Spinal cord (tissue), 9 donors: ENCODE measurements at regions not wholly inside any gene's neighbourhood (a gene's known extent, or its start where the extent isn't known, plus 50 kb on each side); places are given as distances from the start of the nearest gene placed in this dataset.

Source experiments
- DNase-seq, 6 donors: peaks; one replicate each; pipeline versions ENCODE4 v3.0.0 to v3.0.0-alpha.2; 2013 to 2015; ENCODE audit warnings: low spot score in 6 of 6, low read depth in 4 of 6
- H3K27ac ChIP-seq: one replicate; pipeline ENCODE4 v1.5.1; 2013; ENCODE audit warnings: low read depth, low read length, control low read depth
- H3K27me3 ChIP-seq: one replicate; pipeline ENCODE4 v1.6.1; 2013; ENCODE audit warnings: low read length; ENCODE audit not compliant: control insufficient read depth, insufficient read depth
- H3K36me3 ChIP-seq: one replicate; pipeline ENCODE4 v1.6.1; 2013; ENCODE audit warnings: low read length; ENCODE audit not compliant: control insufficient read depth, insufficient read depth
- H3K4me1 ChIP-seq: one replicate; pipeline ENCODE4 v1.6.1; 2013; ENCODE audit warnings: low read length; ENCODE audit not compliant: control insufficient read depth, insufficient read depth
- H3K4me3 ChIP-seq: one replicate; pipeline ENCODE4 v1.5.1; 2013; ENCODE audit warnings: low read depth, low read length, control low read depth
- H3K9me3 ChIP-seq: one replicate; pipeline ENCODE4 v1.6.1; 2013; ENCODE audit warnings: low read length; ENCODE audit not compliant: control insufficient read depth, insufficient read depth
- WGBS: methylation state at CpG from one replicate; pipeline ENCODE4 v1.1.5; 2013; ENCODE audit warnings: missing lambda C conversion rate; ENCODE audit not compliant: insufficient coverage; 5-methylcytosine and 5-hydroxymethylcytosine counted together
- donor health status: healthy.

DNA sequence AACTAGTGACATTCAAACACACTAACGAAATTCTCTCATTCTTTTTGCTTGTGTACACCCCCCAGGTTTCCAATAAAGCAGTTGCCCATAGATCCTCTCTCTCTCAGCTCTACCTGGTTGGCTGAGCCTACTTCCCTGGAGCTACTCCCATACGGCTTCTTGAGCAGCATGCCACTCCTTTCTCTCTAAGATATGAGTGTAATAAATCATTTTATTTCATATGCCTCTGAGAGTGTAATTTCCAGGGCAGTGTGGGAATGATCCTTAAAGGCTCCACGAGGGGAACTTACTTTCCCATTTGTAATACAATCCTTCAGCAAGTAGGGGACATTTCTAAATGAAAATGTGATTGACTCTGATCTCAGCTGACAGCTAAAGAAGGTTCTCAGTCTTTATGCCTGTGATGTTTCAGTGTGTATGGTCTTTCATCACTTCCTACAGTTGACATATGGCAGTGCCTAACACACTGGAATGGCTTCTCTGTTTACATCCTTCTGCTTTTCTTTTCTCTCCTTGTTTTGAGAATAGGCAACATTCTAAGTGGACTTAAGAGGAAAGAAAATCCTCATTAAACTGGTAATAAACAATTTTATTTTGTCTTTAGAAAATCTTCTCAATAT lies 1194.3 kb upstream of the CDH8 start:
- peak in 1 of 6 donors; percentile 78 for DNase-seq
- no peak overlapping the region for H3K4me3 ChIP-seq
- no peaks in the 10 kb centered on the region for H3K36me3 ChIP-seq
- no peaks in the 10 kb centered on the region for H3K4me1 ChIP-seq
- WGBS, result 53% methylated on average over 1 of the region's 3 CpGs
- no peaks in the 10 kb centered on the region for H3K27me3 ChIP-seq
- H3K9me3 ChIP-seq, result peaks cover 2% of the 10 kb centered on the region
- no peak overlapping the region for H3K27ac ChIP-seq

GRCh38 chr16:63228259-63228658 lies 1192.0 kb upstream of the CDH8 start:
- no peak for DNase-seq
- no peak overlapping the region for H3K27ac ChIP-seq
- no peak overlapping the region for H3K4me3 ChIP-seq
- H3K36me3 ChIP-seq, result no peaks in the 10 kb centered on the region
- no peaks in the 10 kb centered on the region for H3K27me3 ChIP-seq
- H3K9me3 ChIP-seq, result peaks cover 2% of the 10 kb centered on the region
- no peaks in the 10 kb centered on the region for H3K4me1 ChIP-seq
- no CpG with 5 or more reads among the region's 2 CpGs for WGBS

- H3K4me1 ChIP-seq, result no peaks in the 10 kb centered on the region
- H3K36me3 ChIP-seq, result no peaks in the 10 kb centered on the region
- WGBS, result no CpG with 5 or more reads among the region's 1 CpG
- no peak overlapping the region for H3K27ac ChIP-seq
- no peaks in the 10 kb centered on the region for H3K27me3 ChIP-seq
- H3K4me3 ChIP-seq, result no peak overlapping the region
- no peaks in the 10 kb centered on the region for H3K9me3 ChIP-seq
- no peak for DNase-seq
These were observed 1187.6 kb upstream of the CDH8 start for GRCh38 chr16:63223851-63224250.

- DNase-seq, result peak in 2 of 6 donors; percentile 12 to 84
- Histone ChIP-seq H3K27ac (no peak overlapping the region), H3K27me3 (no peaks in the 10 kb centered on the region), H3K4me3 (no peak overlapping the region), H3K9me3 (no peaks in the 10 kb centered on the region), H3K4me1 (no peaks in the 10 kb centered on the region), H3K36me3 (no peaks in the 10 kb centered on the region)
- no CpG with 5 or more reads among the region's 2 CpGs for WGBS
These were observed 1180.6 kb upstream of the CDH8 start for GRCh38 chr16:63216696-63217423.

DNA sequence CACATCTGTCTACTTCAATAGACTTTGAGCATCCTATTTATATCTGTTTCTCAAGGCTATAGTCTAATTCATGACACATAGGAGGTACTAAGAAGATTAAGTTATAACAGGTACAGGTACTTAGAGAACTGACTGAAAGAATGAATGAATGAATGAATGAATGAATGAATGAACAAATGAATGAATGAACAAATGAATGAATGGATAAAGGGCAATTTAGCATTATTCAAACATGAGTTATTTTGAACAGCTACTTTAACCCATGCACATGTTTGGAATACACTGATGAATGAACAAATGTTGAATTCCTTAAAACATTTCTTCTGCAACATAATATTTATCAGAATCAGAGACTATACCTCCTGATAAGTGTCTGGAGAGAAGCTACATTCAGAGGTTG lies 1165.6 kb upstream of the CDH8 start:
- DNase-seq, result no peak
- Histone ChIP-seq H3K4me3 (no peak overlapping the region), H3K27ac (no peak overlapping the region), H3K36me3 (no peaks in the 10 kb centered on the region), H3K9me3 (no peaks in the 10 kb centered on the region), H3K27me3 (no peaks in the 10 kb centered on the region), H3K4me1 (no peaks in the 10 kb centered on the region)

DNA sequence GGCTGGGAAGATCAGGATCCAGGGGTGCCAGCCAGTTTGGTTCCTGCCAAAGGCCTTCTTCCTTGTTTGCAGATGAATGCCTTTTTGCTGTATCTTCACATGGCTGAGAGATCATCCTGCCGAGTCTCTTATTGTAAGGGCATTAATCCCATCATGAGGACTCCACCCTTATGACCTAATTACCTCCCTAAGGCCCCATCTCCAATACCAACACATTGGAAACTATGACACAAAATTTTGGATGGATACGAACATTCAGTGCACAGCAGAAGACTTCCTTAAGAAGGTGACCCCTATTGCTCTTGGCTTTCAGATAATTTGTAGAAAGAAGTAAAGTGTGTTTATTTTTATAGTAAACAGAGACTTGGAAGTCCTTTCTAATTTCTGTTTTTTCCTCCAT lies 1164.7 kb upstream of the CDH8 start:
- no peak overlapping the region for H3K4me3 ChIP-seq
- H3K27me3 ChIP-seq, result no peaks in the 10 kb centered on the region
- 83% methylated on average over 1 of the region's 2 CpGs for WGBS
- DNase-seq, result peak in 1 of 6 donors; percentile 57
- H3K4me1 ChIP-seq, result no peaks in the 10 kb centered on the region
- no peak overlapping the region for H3K27ac ChIP-seq
- no peaks in the 10 kb centered on the region for H3K9me3 ChIP-seq
- H3K36me3 ChIP-seq, result no peaks in the 10 kb centered on the region

DNA sequence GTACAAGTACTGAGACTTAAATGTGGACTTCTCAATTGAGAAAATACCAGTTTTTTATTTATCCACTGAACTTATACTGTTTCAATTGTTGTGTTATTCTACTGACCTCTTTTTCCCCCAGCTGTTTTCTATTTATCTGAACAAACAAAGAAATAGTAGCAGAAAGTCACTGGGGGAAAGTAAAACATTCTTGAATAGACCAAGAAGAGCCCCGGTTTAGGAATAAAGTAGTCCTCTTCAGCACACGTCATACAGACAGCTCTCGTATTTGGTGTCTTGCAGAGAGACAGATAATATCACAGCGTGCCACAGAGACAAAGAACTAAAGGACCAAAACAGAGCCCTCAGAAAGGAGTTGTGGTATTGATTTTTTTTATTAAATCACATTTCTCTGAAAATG lies 1159.1 kb upstream of the CDH8 start:
- no peak overlapping the region for H3K4me3 ChIP-seq
- H3K9me3 ChIP-seq, result no peaks in the 10 kb centered on the region
- H3K36me3 ChIP-seq, result no peaks in the 10 kb centered on the region
- DNase-seq, result peak in 2 of 6 donors; percentile 7 to 8
- no peaks in the 10 kb centered on the region for H3K27me3 ChIP-seq
- 68% methylated on average over 3 of the region's 4 CpGs for WGBS
- no peaks in the 10 kb centered on the region for H3K4me1 ChIP-seq
- no peak overlapping the region for H3K27ac ChIP-seq

GRCh38 chr16:63192980-63193379 lies 1156.7 kb upstream of the CDH8 start:
- Histone ChIP-seq H3K4me3 (no peak overlapping the region), H3K27ac (no peak overlapping the region), H3K27me3 (no peaks in the 10 kb centered on the region), H3K4me1 (no peaks in the 10 kb centered on the region), H3K36me3 (no peaks in the 10 kb centered on the region), H3K9me3 (no peaks in the 10 kb centered on the region)
- WGBS, result no CpG with 5 or more reads among the region's 3 CpGs
- DNase-seq, result no peak

- 78% methylated on average over 5 of the region's 7 CpGs for WGBS
These were observed 1152.0 kb upstream of the CDH8 start for GRCh38 chr16:63188086-63188771.

GRCh38 chr16:63187638-63188037 lies 1151.4 kb upstream of the CDH8 start:
- WGBS, result 71% methylated on average over 1 of the region's 3 CpGs
- no peaks in the 10 kb centered on the region for H3K36me3 ChIP-seq

More at GRCh38 chr16:63188086-63188771, 1152.0 kb upstream of the CDH8 start:
- Histone ChIP-seq H3K36me3 (no peaks in the 10 kb centered on the region), H3K27me3 (no peaks in the 10 kb centered on the region), H3K4me3 (no peak overlapping the region), H3K27ac (no peak overlapping the region), H3K4me1 (no peaks in the 10 kb centered on the region), H3K9me3 (no peaks in the 10 kb centered on the region)
- DNase-seq, result no peak

More at GRCh38 chr16:63187638-63188037, 1151.4 kb upstream of the CDH8 start:
- Histone ChIP-seq H3K27ac (no peak overlapping the region), H3K4me3 (no peak overlapping the region), H3K9me3 (no peaks in the 10 kb centered on the region), H3K27me3 (no peaks in the 10 kb centered on the region), H3K4me1 (no peaks in the 10 kb centered on the region)
- DNase-seq, result no peak
